Endometrium (tissue), 2 donors: ENCODE measurements at regions not wholly inside any gene's neighbourhood (a gene's known extent, or its start where the extent isn't known, plus 50 kb on each side); places are given as distances from the start of the nearest gene placed in this dataset.
"Not testable (repeated sequence)": the region's sequence is repeated elsewhere in the genome, so short reads cannot be mapped to it uniquely, and the experiment has no call there.

Source experiments
- FAIRE-seq: peaks from 2 replicates; lab custom pipeline; 2012; peaks lifted over from hg19 to GRCh38; lab: Jason Lieb, UNC
- donor health status: control.
- donor health status: control.

DNA sequence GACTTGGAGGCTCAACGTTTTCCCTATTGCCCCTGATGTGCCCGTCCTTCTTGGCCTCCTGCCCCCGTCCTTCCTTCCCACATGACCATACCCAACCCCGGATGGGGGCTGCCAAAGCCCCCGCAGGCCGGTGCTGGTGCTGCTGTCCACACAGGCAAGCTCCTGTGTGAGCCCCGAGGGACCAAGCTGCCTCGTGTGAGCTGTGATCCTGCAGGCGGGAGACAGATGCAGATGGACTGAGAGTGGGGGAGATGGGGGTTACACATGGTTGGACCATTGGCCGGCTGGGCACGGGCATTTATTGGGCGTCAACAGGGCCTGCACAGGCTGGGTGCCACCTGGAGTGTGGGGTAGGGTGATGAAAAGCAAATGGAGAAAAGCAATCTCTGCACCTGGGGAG lies 313.2 kb upstream of the B3GAT1 start:
- FAIRE-seq, result no peak

GRCh38 chr11:134724779-134725140 lies 312.7 kb upstream of the B3GAT1 start:
- FAIRE-seq, result no peak

DNA sequence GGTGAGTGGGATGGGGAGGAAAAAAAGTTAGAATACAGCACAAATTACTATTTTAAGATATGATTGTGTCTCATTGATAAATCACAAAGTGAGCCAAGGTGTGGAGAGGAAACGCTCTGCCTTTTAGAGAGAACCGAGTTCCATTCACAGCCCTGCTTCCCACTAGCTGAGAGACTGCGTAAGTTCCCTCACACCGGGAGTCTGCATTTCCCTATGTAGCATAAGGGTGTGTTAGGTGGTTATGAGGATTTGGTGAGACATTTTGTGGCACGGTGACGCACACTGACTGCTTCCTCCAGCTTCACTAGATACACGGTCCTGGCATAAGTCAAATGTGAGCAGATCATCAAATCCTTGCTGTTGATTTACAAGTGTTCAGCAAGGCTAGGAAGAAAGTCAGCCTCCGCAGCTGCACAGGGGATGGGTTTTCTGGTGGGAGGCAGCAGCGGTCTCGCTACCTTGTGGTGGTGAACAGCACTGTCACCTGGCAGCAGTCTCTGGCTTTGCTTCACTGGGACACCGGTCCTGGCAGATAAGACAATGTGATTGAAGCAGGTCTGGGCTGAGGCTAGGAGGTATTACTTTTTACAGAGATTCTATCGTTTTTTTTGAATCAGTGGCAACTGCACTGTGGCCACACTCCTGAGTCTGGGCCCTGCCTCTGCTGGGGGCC lies 312.2 kb upstream of the B3GAT1 start:
- FAIRE-seq, result no peak

- not testable (repeated sequence) for FAIRE-seq
These were observed 308.6 kb upstream of the B3GAT1 start for GRCh38 chr11:134720691-134721070.

DNA sequence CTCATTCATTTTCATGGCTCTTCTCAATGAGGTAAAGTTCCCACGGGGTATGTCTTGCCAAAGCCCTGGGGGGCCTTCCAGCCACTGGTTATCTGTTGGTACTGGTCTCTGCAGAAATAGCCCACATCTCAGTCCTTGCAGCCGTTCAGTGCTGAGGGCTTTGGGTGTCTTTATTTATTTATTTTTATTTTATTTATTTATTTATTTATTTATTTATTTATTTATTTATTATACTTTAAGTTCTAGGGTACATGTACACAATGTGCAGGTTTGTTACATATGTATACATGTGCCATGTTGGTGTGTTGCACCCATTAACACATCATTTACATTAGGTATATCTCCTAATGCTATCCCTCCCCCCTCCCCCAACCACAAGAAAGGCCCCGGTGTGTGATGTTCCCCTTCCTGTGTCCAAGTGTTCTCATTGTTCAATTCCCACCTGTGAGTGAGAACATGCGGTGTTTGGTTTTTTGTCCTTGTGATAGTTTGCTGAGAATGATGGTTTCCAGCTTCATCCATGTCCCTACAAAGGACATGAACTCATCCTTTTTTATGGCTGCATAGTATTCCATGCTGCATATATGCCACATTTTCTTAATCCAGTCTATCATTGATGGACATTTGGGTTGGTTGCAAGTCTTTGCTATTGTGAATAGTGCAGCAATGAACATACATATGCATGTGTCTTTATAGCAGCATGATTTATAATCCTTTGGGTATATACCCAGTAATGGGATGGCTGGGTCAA lies 308.1 kb upstream of the B3GAT1 start:
- FAIRE-seq, result not testable (repeated sequence)

- FAIRE-seq, result no peak
These were observed 307.4 kb upstream of the B3GAT1 start for GRCh38 chr11:134719397-134719796.

DNA sequence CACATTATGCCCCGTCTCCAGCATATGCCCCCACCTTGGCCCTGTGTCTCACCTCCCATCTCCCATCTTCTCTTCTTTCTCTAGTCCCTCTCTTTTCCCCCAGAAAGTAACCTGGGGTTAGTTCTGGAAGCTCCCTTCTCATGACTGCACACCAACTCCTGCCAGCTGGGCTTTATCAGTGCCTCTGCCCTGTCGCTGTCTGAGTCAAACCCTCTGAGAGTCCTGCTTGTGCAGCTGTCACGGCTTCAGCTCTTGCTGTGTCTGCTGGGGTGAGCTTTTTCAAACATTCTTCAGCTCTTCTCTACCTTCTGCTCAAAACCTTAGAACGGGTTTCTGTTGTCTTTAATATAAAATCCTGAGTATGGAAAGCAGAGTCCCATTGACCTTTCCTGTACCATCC lies 304.5 kb upstream of the B3GAT1 start:
- no peak for FAIRE-seq

DNA sequence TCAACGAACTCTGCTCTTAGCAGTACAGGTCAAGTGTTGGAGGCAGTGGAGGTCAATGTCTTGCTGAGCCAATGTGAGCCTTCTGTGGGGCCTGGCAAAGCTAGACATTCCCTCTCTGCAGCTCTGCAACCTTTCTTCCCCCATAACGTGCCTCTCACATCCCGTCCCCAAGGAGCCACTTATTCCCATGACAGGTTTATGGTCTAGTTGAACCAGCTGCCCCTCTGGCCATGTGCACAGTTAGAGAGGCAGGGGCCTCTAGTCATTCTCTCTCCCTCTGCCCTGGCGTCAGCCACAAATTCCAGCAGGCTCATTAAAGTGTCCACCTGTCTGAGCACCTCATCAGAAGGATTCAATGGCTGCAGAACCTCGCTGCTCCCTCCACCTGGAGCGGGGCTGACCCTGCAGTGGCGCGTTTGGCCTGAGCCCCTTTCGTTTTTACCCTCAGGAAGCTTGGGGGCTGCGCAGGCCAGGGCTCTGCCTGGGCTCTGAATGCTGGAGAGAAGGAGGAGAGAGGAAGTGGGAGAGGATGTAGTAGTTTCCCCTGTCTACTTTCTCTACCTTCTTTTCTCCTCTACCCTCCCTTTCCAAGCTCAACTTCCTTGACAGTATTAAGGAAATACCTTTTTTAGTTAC lies 302.1 kb upstream of the B3GAT1 start:
- FAIRE-seq, result no peak

DNA sequence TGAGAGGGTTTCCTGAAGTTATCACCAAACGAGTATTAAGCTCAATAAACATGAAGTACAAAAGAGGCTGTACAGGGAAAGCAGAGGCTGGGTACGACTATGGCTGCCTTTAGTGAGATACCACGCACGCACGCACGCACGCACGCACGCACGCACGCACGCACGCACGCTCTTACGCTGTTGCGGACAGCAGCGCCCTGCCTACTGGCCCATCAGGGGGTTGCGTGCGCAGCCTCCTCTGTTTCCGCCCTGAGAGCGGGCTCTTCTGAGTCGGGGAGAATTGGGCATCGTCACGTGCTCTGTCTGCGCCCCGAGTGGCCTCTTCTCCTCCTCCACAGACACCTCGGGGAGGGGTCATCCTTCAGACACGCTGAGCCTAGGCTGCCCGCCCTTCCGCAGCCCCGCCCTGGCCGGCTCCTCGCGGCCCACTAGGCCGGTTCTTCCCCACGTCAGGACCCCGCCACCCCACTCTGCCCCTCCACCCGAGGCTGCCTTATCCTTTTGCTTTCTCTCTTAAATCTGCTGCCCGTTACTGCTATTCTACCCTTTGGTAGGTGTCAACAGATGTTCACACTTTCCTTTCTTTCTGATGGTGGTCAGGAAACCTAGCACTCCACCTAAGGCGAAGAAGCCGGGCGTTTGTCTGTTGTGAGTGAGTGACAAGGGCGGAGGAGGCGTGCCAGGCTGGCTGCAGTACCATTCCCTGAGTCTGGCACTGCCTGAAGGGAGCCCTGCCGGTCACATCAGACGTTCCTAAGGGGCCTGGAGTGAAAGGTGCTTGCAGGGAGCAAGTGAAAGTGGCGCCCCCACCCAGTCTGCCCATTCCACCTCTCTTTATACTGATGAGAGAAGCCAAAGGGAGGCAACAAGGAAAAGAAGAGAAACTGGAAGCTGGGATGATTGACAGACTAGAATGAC lies 300.4 kb upstream of the B3GAT1 start:
- FAIRE-seq, result no peak

DNA sequence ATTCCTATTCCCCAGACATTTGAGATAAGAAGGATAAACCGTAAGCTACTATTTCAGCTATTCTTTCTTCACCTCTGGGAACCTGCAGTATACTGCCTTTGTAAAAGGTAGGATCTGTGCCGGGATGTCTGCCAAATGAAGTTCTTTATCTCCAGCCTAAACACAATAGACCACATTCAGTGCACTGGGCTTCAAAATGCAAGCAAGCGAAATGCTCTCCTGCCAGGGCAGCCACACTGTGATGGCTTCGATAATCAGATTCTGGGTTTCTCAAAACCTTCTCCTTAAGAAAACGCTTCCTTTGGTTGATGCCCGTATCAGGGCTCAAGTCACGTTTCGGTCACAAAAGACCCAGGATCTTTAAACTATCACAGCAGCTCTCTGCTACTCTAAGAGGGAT lies 299.5 kb upstream of the B3GAT1 start:
- no peak for FAIRE-seq

DNA sequence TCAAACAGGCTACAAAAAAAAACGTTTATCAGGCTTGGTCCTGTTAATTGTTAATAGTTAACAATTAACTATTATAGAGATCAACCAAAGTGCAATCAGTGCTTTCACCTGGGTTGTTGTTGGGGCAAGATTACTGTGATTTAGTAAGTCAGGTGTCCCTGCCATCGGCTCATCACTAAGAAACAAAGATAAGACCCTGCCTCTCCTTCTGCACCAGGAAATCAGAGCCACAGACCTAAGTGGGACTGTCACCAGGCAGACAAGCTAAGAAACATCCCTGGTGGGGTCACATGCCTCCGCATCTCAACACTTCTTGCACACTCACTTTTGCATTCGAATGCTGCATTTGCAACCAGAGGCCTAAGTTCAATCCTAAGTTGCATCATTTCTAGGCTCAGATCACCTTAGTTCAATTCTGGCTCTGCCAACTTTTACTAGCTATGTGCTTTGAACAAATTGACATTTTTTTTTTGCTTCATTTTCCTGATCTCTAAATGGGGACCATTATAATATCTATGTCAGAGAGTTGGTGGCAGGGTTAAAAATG lies 298.9 kb upstream of the B3GAT1 start:
- no peak for FAIRE-seq

DNA sequence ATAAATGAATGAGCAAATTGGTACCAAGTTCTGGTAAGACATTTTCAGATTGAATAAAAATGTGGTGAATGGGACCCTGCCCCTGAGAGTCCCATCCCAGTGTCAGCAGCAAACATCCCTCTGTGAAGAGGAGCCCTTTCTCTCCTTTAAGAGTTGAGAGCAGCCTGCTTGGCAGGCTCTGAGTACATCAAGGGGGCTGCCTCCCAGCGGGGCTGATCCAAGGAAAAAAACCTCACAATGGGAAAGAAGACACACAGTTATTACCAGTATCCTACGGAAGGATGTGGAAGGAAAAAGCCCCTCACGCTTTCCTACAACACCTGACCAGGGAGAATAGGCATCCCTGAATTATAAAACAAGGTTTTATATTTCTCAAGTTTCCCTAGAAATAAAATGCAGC lies 293.8 kb upstream of the B3GAT1 start:
- no peak for FAIRE-seq

DNA sequence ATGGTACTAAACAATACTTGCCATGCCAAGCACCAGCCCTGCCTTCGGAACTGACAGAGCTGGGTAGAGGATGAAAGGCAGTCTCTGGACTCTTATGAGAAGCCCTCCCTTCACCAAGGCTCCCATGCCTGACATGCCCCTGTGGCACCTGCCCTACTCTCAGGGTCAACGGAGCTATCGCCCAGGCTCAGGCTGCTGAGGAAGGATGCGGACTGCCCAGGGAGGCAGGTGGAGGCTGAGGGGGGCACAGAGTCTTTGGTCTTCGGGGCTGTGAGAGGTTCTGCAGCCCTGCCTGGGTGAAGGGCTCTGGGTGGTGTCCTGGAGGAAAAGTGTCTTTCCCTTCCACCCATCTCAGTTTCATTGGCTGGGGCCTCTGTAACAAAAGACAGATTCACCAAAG lies 290.8 kb upstream of the B3GAT1 start:
- no peak for FAIRE-seq

DNA sequence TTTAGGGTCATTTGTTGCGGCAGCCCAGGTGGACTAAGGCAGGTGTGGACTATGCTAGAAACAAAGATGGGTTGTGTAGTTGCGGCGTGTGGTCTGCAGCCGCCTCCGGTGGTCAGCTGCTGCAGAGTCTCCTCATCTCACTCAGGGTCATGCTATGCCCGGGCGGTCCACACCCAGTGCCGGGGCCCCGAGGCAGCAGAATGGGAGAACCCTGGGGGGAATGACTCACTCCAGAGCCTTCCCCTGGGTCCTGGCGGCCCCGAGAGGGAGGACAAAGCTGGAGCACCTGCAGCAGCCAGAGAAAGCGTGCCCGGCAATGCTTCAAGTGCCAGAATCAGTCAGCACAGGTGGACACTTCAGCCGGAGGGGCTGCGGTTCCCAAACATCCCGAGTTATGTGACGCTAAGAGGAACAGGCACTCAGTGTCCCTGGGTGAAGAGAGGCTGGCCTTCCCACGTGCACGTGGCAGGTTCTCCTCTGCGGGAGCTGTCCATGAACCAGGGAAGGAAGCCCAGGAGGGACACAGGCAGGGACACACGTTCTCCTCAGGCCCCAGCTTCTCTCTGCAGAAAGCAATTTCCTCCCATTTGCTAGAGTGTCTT lies 289.6 kb upstream of the B3GAT1 start:
- no peak for FAIRE-seq

GRCh38 chr11:134700101-134700640 lies 288.1 kb upstream of the B3GAT1 start:
- FAIRE-seq, result no peak

- FAIRE-seq, result no peak
These were observed 284.4 kb upstream of the B3GAT1 start for GRCh38 chr11:134696455-134696854.

GRCh38 chr11:134691985-134692384 lies 279.9 kb upstream of the B3GAT1 start:
- FAIRE-seq, result no peak

- no peak for FAIRE-seq
These were observed 279.3 kb upstream of the B3GAT1 start for GRCh38 chr11:134691295-134691873.

- no peak for FAIRE-seq
These were observed 277.8 kb upstream of the B3GAT1 start for GRCh38 chr11:134689886-134690285.

DNA sequence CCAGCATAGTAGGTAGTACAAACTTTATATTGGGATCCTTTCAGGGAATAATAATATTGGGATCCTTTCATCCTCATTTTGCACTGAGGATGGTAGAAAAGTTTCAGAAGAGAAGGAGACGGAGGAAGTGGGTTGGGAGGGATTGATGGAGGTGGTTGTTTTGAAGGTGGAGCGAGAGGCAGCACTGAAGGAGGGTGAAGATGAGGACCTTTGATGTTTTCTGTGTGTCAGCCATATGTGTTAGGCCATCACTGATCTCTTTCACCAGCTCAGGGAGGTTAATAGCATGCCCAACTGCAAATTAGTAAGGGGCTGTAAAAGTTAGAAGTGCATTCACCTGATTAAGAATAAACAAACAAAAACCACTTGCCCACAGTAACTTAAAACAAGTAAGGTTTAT lies 275.5 kb upstream of the B3GAT1 start:
- no peak for FAIRE-seq

DNA sequence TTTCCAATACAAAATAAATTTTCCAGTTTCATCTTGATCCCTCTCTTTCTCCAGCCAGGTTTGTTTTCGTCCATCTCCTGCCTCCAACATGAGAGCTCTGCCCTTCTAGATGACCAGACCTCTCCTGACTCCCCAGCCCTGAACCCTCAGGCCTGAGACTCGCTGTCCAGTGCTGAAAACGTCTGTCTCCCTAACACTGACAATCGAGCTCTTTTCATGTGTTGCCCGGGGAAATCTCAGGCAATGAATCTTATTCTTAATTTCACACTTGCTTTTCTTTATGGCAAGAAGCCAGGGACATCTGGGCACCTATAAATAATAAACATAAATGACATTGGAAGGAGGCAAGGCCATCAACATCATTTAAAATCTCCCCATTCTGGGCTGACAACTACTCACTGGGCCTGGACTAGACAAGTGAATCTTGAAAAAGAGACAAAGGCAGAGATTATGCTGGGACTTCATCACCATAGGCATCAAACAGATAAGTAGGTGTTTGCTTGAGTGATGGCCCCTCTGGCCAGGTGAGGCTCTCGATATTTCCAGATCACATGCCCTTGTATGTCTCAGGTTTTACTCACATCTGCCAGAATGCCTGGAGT lies 274.5 kb upstream of the B3GAT1 start:
- FAIRE-seq, result no peak
